ENCODE measurements at regions not wholly inside any gene's neighbourhood (a gene's known extent, or its start where the extent isn't known, plus 50 kb on each side); places are given as distances from the start of the nearest gene placed in this dataset.
"Not testable (repeated sequence)": the region's sequence is repeated elsewhere in the genome, so short reads cannot be mapped to it uniquely, and the experiment has no call there.

GRCh38 chr9:81072758-81073157 lies 616.6 kb downstream of the TLE1 start:
- TF ChIP-seq CTCF (IDR thresholded peaks at IDR 0.05; ENCODE audit: low read depth, low read length), result no peak
- no peak for DNase-seq (ENCODE audit: extremely low read depth, low read depth)

- DNase-seq (ENCODE audit: extremely low read depth, low read depth), result no peak
- no peak for TF ChIP-seq CTCF (IDR thresholded peaks at IDR 0.05; ENCODE audit: low read depth, low read length)
Measured at GRCh38 chr9:81071108-81071507, 618.2 kb downstream of the TLE1 start.

GRCh38 chr9:81070689-81071088 lies 618.7 kb downstream of the TLE1 start:
- TF ChIP-seq CTCF (IDR thresholded peaks at IDR 0.05; ENCODE audit: low read depth, low read length), result no peak
- no peak for DNase-seq (ENCODE audit: extremely low read depth, low read depth)

- TF ChIP-seq CTCF (IDR thresholded peaks at IDR 0.05; ENCODE audit: low read depth, low read length), result no peak
- no peak for DNase-seq (ENCODE audit: extremely low read depth, low read depth)
Measured at GRCh38 chr9:81069923-81070322, 619.4 kb downstream of the TLE1 start.

GRCh38 chr9:81069038-81069795 lies 620.1 kb downstream of the TLE1 start:
- DNase-seq (ENCODE audit: extremely low read depth, low read depth), result no peak
- TF ChIP-seq CTCF (IDR thresholded peaks at IDR 0.05; ENCODE audit: low read depth, low read length), result no peak

- DNase-seq (ENCODE audit: extremely low read depth, low read depth), result not testable (repeated sequence)
Measured at GRCh38 chr9:81062995-81063394, 626.4 kb downstream of the TLE1 start.

GRCh38 chr9:81058782-81059181 lies 630.6 kb downstream of the TLE1 start:
- DNase-seq (ENCODE audit: extremely low read depth, low read depth), result no peak
- TF ChIP-seq CTCF (IDR thresholded peaks at IDR 0.05; ENCODE audit: low read depth, low read length), result no peak

Data from AG09319 (cell line).